ENCODE measurements at regions not wholly inside any gene's neighbourhood (a gene's known extent, or its start where the extent isn't known, plus 50 kb on each side); places are given as distances from the start of the nearest gene placed in this dataset.

DNA sequence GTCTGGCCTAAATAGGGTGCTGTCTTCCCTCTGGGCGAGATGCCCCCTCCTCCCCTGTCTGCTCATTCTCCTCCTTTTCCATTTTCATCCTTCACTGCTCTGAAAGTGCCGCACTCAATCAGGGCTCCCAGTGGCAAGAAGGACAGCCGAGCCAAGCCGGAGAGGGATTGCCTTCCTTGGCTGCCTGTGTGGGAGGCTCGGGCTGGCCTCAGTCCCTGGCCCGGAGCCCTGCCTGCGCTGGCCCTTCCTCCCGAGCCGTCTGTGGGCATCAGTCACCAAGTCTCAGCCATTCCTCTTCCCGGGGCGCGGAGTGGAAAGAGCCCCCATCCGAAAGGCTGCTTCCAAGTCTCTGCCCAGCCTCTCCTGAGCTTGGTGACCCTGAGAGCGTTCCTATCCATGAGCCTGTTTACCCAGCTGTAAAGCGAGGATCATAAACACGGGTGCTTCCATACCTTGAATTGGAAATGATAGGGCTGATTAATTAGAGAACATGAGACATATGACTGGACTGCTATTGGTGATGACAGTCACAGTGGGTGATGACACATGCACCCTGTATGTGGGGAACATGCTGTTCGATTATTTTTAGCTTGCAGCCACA is 59.1 kb upstream of the TLE3 start:
- H3K4me3 ChIP-seq (ENCODE audit: low read length in 3 of 3): peak overlapping the region; percentile 16 to 46 (median 24)
- no peaks in the 10 kb centered on the region for H3K36me3 ChIP-seq (ENCODE audit: control insufficient read depth in 3 of 3, insufficient read depth in 3 of 3, low read length in 3 of 3)
- H3K27me3 ChIP-seq (ENCODE audit: control insufficient read depth in 3 of 3, insufficient read depth in 3 of 3, low read length in 3 of 3): no peaks in the 10 kb centered on the region
- H3K9ac ChIP-seq (ENCODE audit: low read depth in 1 of 3, low read length in 3 of 3): peak overlapping the region; percentile 34 to 61 (median 50)
- peak overlapping the region; percentile 80 for H3K27ac ChIP-seq (ENCODE audit: low read depth, low read length)
- H3K9me3 ChIP-seq (ENCODE audit: control insufficient read depth in 3 of 3, low read length in 3 of 3): no peaks in the 10 kb centered on the region
- H3K4me1 ChIP-seq (ENCODE audit: control insufficient read depth in 3 of 3, insufficient read depth in 3 of 3, low read length in 3 of 3): peaks cover 57 to 66% (median 57%) of the 10 kb centered on the region in 3 donors

DNA sequence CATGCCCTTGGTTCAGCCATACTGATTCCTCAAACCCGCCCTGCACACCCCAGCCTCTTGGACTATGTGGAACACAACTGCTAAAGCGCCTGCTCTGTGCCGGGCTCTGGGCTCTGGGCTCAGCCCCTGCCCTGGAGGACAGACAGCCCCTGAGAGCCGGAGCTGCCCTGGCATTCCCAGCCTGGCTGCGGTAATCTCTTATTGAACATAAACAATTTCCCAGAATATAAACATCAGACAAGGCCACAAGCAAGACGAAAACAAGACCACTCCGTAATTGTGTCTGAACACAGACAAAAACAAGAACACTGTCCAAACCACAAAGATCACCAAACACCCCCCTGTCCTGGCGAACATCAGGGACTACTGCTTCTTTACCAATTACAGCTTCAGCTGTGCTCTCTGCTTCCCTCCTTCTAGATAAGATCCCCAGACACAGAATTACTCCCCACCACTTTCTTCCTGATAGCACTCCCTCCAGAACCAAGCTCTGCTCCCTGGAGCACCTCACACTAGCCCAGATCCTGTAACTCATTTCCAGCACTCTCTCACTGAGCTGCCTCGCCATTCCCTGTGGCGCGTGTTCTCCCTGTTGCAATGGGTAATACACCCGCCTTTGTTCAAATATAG is 57.1 kb upstream of the TLE3 start:
- Histone ChIP-seq H3K27ac (ENCODE audit: low read depth, low read length) (no peak overlapping the region), H3K4me3 (ENCODE audit: low read length in 3 of 3) (no peak overlapping the region), H3K9me3 (ENCODE audit: control insufficient read depth in 3 of 3, low read length in 3 of 3) (no peaks in the 10 kb centered on the region), H3K9ac (ENCODE audit: low read depth in 1 of 3, low read length in 3 of 3) (no peak overlapping the region), H3K36me3 (ENCODE audit: control insufficient read depth in 3 of 3, insufficient read depth in 3 of 3, low read length in 3 of 3) (no peaks in the 10 kb centered on the region), H3K4me1 (ENCODE audit: control insufficient read depth in 3 of 3, insufficient read depth in 3 of 3, low read length in 3 of 3) (peaks cover 42 to 53% (median 42%) of the 10 kb centered on the region in 3 donors), H3K27me3 (ENCODE audit: control insufficient read depth in 3 of 3, insufficient read depth in 3 of 3, low read length in 3 of 3) (no peaks in the 10 kb centered on the region)

DNA sequence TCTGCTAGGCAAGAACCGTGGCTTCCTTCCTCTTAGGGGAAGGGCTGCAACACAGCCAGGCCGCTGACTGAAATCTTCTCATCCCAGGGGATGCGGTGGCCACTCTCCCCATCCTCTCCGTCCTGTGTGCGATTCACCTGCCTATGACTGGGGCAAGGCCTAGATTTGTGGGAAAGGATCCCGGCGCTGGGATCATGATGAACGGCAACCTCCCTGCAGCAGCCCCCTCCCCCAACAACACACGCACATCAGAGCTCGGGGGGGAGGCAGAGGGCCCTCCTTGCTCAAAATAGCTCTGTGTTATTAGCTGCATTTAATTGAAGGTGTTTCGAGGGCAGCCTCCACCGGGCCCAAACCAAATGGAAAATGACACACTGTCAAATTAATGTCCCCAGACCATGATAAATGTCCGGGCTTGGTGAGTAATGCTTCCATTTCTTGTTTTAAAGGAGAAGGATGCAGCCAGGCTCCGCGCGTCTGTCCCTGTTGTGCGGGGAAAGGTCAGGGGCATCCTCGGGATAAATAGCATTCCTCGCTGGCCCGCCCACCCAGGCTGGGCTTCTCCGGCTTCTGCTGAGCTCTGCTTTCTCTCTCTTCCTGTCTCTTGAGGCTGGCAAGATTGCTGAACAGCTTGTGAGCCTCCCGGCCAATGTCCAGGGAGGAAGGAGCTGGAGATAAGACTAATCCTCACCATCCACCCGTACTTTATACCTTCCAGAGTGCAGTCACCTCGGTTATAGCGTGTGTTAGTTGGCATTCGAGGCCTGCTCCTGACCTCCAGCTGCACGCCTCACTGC is 56.4 kb upstream of the TLE3 start:
- H3K9ac ChIP-seq (ENCODE audit: low read depth in 1 of 3, low read length in 3 of 3): no peak overlapping the region
- no peaks in the 10 kb centered on the region for H3K9me3 ChIP-seq (ENCODE audit: control insufficient read depth in 3 of 3, low read length in 3 of 3)
- H3K36me3 ChIP-seq (ENCODE audit: control insufficient read depth in 3 of 3, insufficient read depth in 3 of 3, low read length in 3 of 3): no peaks in the 10 kb centered on the region
- H3K4me3 ChIP-seq (ENCODE audit: low read length in 3 of 3): no peak overlapping the region
- H3K27me3 ChIP-seq (ENCODE audit: control insufficient read depth in 3 of 3, insufficient read depth in 3 of 3, low read length in 3 of 3): no peaks in the 10 kb centered on the region
- peaks cover 36 to 46% (median 36%) of the 10 kb centered on the region in 3 donors for H3K4me1 ChIP-seq (ENCODE audit: control insufficient read depth in 3 of 3, insufficient read depth in 3 of 3, low read length in 3 of 3)
- no peak overlapping the region for H3K27ac ChIP-seq (ENCODE audit: low read depth, low read length)

DNA sequence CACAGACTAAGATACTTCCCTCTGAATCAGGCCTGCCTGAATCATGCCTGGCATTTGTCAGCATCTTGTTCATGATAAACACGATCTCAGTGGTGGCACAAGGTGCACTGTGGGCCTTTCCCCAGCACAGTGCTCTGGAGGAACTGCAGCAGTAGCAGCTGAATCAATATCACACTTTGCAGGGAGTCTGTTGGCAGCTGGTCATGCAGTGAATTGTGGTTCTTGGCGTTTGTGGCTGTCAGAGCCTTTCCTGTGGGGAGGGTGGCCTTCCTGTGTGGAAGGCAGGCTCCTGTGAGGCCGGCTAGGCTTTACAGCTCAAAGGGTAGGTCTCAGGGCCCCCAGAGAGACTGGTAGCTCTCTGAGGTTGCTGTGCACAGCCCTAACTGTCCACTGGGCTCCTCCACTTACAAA is 54.4 kb upstream of the TLE3 start:
- Histone ChIP-seq H3K4me1 (ENCODE audit: control insufficient read depth in 3 of 3, insufficient read depth in 3 of 3, low read length in 3 of 3) (peaks cover 28 to 33% (median 31%) of the 10 kb centered on the region in 3 donors), H3K36me3 (ENCODE audit: control insufficient read depth in 3 of 3, insufficient read depth in 3 of 3, low read length in 3 of 3) (no peaks in the 10 kb centered on the region), H3K27ac (ENCODE audit: low read depth, low read length) (no peak overlapping the region), H3K9me3 (ENCODE audit: control insufficient read depth in 3 of 3, low read length in 3 of 3) (no peaks in the 10 kb centered on the region), H3K9ac (ENCODE audit: low read depth in 1 of 3, low read length in 3 of 3) (no peak overlapping the region), H3K4me3 (ENCODE audit: low read length in 3 of 3) (no peak overlapping the region), H3K27me3 (ENCODE audit: control insufficient read depth in 3 of 3, insufficient read depth in 3 of 3, low read length in 3 of 3) (no peaks in the 10 kb centered on the region)

DNA sequence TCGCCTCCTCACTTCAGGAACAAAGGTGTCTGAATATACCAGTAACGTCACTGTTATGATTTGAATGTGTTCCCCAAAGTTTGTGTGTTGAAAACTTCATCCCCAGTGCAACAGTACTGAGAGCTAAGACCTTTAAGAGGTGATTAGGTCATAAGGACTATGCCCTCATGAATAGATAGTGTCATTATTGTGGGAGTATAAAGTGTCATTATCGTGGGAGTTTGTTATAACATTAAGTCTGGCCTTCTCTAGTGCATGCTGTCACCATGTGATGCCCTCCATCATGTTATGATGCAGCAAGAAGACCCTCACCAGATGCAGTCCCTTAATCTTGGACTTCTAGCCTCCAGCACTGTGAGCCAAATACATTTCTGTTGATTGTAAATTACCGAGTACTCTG is 53.7 kb upstream of the TLE3 start:
- no peak overlapping the region for H3K9ac ChIP-seq (ENCODE audit: low read depth in 1 of 3, low read length in 3 of 3)
- H3K27me3 ChIP-seq (ENCODE audit: control insufficient read depth in 3 of 3, insufficient read depth in 3 of 3, low read length in 3 of 3): no peaks in the 10 kb centered on the region
- no peaks in the 10 kb centered on the region for H3K36me3 ChIP-seq (ENCODE audit: control insufficient read depth in 3 of 3, insufficient read depth in 3 of 3, low read length in 3 of 3)
- no peak overlapping the region for H3K27ac ChIP-seq (ENCODE audit: low read depth, low read length)
- no peaks in the 10 kb centered on the region for H3K9me3 ChIP-seq (ENCODE audit: control insufficient read depth in 3 of 3, low read length in 3 of 3)
- H3K4me3 ChIP-seq (ENCODE audit: low read length in 3 of 3): no peak overlapping the region
- peaks cover 22 to 27% (median 25%) of the 10 kb centered on the region in 3 donors for H3K4me1 ChIP-seq (ENCODE audit: control insufficient read depth in 3 of 3, insufficient read depth in 3 of 3, low read length in 3 of 3)

DNA sequence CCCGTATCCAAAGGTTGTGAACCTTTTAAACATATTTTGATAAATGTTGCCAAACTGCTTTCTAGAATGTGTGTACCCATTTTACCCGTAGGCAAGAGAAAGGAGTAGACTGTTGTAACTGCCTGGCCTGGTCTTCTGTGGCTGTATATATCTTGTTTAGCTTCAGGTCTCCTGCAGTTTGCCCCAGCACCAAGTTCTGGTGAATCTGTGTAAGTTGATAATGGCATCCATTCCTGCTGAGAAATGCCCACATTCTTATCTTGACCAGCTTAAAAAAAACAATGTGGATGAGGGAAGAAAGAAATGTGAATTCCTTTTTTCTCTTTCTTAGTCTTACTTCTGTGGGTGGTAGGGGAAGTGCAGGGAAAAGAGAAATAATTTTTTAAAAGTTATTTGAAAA is 53.3 kb upstream of the TLE3 start:
- no peak overlapping the region for H3K27ac ChIP-seq (ENCODE audit: low read depth, low read length)

DNA sequence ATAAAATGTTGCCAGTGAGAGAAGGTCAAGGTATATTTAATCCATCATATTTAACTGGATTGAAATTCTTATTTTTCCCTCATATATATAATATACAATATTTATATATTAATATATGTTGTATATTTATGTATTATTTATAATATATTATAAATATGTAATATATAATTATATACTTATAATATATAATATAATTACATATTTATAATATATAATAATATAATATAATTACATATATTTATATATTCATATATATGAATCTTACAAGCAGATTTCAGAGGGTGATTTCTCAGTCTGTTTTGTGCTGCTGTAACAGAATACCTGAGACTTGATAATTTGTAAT is 52.7 kb upstream of the TLE3 start:
- Histone ChIP-seq H3K4me3 (ENCODE audit: low read length in 3 of 3) (no peak overlapping the region), H3K27ac (ENCODE audit: low read depth, low read length) (no peak overlapping the region), H3K36me3 (ENCODE audit: control insufficient read depth in 3 of 3, insufficient read depth in 3 of 3, low read length in 3 of 3) (no peaks in the 10 kb centered on the region), H3K4me1 (ENCODE audit: control insufficient read depth in 3 of 3, insufficient read depth in 3 of 3, low read length in 3 of 3) (peaks cover 12 to 17% (median 16%) of the 10 kb centered on the region in 3 donors), H3K9ac (ENCODE audit: low read depth in 1 of 3, low read length in 3 of 3) (no peak overlapping the region), H3K27me3 (ENCODE audit: control insufficient read depth in 3 of 3, insufficient read depth in 3 of 3, low read length in 3 of 3) (no peaks in the 10 kb centered on the region), H3K9me3 (ENCODE audit: control insufficient read depth in 3 of 3, low read length in 3 of 3) (no peaks in the 10 kb centered on the region)

More for the DNA sequence above, 53.3 kb upstream of the TLE3 start:
- H3K9ac ChIP-seq (ENCODE audit: low read depth in 1 of 3, low read length in 3 of 3): no peak overlapping the region
- no peaks in the 10 kb centered on the region for H3K36me3 ChIP-seq (ENCODE audit: control insufficient read depth in 3 of 3, insufficient read depth in 3 of 3, low read length in 3 of 3)
- peaks cover 17 to 22% (median 21%) of the 10 kb centered on the region in 3 donors for H3K4me1 ChIP-seq (ENCODE audit: control insufficient read depth in 3 of 3, insufficient read depth in 3 of 3, low read length in 3 of 3)
- H3K9me3 ChIP-seq (ENCODE audit: control insufficient read depth in 3 of 3, low read length in 3 of 3): no peaks in the 10 kb centered on the region
- H3K4me3 ChIP-seq (ENCODE audit: low read length in 3 of 3): no peak overlapping the region
- no peaks in the 10 kb centered on the region for H3K27me3 ChIP-seq (ENCODE audit: control insufficient read depth in 3 of 3, insufficient read depth in 3 of 3, low read length in 3 of 3)

DNA sequence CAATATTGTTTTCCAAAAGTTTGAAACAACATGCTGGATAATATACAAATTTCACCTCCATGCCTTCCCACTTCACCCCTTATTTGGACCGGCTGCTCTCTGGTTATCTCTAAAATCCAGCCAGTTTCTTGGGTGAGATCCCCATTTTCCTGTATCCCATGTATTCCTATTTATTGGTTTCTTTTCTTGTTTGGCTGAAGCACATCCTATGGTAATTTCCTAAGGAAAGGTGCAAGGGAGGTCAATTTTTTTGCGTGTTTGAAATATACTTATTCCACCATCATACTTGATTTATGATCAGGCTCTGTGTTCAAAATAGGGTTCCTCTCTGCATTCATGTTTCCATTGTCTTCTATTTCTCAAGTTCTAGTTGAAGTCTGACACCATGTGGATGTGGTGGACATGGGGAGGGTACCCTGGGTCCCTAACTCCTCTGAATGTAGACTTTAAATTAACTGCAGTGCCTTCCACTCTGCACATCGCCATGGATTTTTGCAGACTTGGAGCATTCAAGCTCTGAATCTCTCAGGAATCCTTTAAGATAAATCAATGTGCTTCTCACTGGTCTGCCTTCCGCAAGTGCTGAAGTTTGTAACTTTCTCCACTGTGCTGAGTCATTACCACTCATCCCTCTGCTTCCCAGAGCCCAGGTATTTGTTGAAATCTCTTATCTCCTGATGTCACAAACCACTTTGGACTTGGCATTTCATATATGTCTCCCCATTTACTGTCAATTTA is 52.1 kb upstream of the TLE3 start:
- Histone ChIP-seq H3K27ac (ENCODE audit: low read depth, low read length) (no peak overlapping the region), H3K9me3 (ENCODE audit: control insufficient read depth in 3 of 3, low read length in 3 of 3) (no peaks in the 10 kb centered on the region), H3K9ac (ENCODE audit: low read depth in 1 of 3, low read length in 3 of 3) (no peak overlapping the region), H3K27me3 (ENCODE audit: control insufficient read depth in 3 of 3, insufficient read depth in 3 of 3, low read length in 3 of 3) (no peaks in the 10 kb centered on the region), H3K4me1 (ENCODE audit: control insufficient read depth in 3 of 3, insufficient read depth in 3 of 3, low read length in 3 of 3) (peaks cover 9 to 12% (median 11%) of the 10 kb centered on the region in 3 donors), H3K36me3 (ENCODE audit: control insufficient read depth in 3 of 3, insufficient read depth in 3 of 3, low read length in 3 of 3) (no peaks in the 10 kb centered on the region), H3K4me3 (ENCODE audit: low read length in 3 of 3) (no peak overlapping the region)

DNA sequence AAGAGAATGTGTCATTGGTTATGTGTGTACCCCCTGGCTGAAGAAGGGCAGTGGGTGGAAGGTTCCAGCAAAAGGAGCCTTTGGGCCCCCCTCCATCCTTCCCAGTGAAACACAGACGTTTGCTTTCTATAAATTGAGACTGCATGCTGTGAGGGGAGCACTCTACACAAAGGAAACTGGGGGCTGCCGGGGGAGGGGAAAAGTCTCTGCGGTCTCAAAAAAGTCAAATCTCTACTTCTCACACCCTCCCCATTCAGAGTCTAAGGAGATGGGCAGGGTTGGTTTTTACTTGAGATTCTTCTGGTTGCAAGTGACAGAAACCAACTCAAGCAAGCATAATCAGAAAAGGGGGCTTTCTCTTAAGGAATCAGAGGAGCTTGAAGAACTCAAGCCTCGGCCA is 50.1 kb upstream of the TLE3 start:
- Histone ChIP-seq H3K4me3 (ENCODE audit: low read length in 3 of 3) (no peak overlapping the region), H3K36me3 (ENCODE audit: control insufficient read depth in 3 of 3, insufficient read depth in 3 of 3, low read length in 3 of 3) (no peaks in the 10 kb centered on the region), H3K27me3 (ENCODE audit: control insufficient read depth in 3 of 3, insufficient read depth in 3 of 3, low read length in 3 of 3) (no peaks in the 10 kb centered on the region), H3K9ac (ENCODE audit: low read depth in 1 of 3, low read length in 3 of 3) (no peak overlapping the region), H3K9me3 (ENCODE audit: control insufficient read depth in 3 of 3, low read length in 3 of 3) (no peaks in the 10 kb centered on the region), H3K4me1 (ENCODE audit: control insufficient read depth in 3 of 3, insufficient read depth in 3 of 3, low read length in 3 of 3) (peaks cover 4 to 6% (median 4%) of the 10 kb centered on the region in 3 donors), H3K27ac (ENCODE audit: low read depth, low read length) (no peak overlapping the region)

All from skeletal muscle tissue (tissue), 3 donors.